C4-2B (cell line): ENCODE measurements at regions not wholly inside any gene's neighbourhood (a gene's known extent, or its start where the extent isn't known, plus 50 kb on each side); places are given as distances from the start of the nearest gene placed in this dataset.

Source experiments
- ZFX ChIP-seq: fragments of 450-650 bp; IDR thresholded peaks from 2 replicates; pipeline ENCODE4 v1.6.1; 2017
- TF ChIP-seq, protein P1 (sequence below): fragments of 450-650 bp; conservative IDR thresholded peaks from 2 replicates; pipeline ENCODE4 v1.5.1; 2017; ENCODE audit warnings: mild to moderate bottlenecking

DNA sequence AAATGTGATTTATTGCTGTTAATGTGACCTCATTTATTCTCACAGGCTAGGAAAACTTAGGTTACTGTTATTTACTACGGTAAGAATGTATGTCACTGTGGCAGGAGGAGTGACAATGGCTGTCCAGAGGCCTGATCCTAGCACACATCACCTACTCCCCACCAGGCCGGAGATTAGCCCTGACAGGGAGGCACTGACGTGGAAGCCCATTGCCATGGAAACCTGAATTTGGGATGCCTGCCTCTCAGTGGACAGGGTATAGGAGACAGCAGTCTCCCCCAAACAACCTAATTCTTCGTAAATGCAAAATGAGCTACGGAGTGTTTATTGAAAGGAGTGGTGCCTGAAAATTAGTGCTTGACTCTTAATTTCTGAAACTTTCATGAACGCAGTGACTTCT, 87.6 kb upstream of the SMARCA2 start:
- TF ChIP-seq, protein P1, sequence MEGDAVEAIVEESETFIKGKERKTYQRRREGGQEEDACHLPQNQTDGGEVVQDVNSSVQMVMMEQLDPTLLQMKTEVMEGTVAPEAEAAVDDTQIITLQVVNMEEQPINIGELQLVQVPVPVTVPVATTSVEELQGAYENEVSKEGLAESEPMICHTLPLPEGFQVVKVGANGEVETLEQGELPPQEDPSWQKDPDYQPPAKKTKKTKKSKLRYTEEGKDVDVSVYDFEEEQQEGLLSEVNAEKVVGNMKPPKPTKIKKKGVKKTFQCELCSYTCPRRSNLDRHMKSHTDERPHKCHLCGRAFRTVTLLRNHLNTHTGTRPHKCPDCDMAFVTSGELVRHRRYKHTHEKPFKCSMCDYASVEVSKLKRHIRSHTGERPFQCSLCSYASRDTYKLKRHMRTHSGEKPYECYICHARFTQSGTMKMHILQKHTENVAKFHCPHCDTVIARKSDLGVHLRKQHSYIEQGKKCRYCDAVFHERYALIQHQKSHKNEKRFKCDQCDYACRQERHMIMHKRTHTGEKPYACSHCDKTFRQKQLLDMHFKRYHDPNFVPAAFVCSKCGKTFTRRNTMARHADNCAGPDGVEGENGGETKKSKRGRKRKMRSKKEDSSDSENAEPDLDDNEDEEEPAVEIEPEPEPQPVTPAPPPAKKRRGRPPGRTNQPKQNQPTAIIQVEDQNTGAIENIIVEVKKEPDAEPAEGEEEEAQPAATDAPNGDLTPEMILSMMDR = no peak
- no peak for TF ChIP-seq ZFX
